HG02588 (cell line): ENCODE measurements at regions not wholly inside any gene's neighbourhood (a gene's known extent, or its start where the extent isn't known, plus 50 kb on each side); places are given as distances from the start of the nearest gene placed in this dataset.

ENCODE experiments used
- ATAC-seq: cut with Tn5 transposase; IDR thresholded peaks from one replicate; pipeline ENCODE4 v1.9.1; 2021; ENCODE audit warnings: mild to moderate bottlenecking, moderate library complexity; ENCODE audit not compliant: unreplicated experiment

GRCh38 chr21:27462726-27463125 is 495.8 kb upstream of the ADAMTS5 start:
- ATAC-seq, result no peak

DNA sequence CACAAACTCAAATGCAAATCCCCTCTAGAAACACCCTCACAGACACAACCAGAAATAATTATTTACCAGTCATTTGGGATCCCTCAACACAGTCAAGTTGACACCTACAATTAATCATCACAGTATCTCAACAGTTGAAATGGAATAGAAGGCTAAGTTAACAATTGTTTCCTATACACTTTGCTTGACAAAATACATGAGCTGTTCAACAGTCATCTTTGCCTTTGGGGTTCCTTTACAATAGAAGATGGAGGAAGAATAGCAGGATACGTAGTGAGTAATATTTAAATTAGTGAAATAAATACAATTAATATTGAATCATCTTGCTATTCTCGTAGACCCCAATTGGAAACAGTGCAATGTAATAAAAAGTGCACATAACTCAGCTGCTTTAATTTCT is 487.3 kb upstream of the ADAMTS5 start:
- ATAC-seq, result no peak

GRCh38 chr21:27451116-27451515 is 484.2 kb upstream of the ADAMTS5 start:
- ATAC-seq, result no peak

- ATAC-seq, result no peak
Measured at GRCh38 chr21:27450216-27450615, 483.3 kb upstream of the ADAMTS5 start.

- no peak for ATAC-seq
Measured at GRCh38 chr21:27448960-27449359, 482.1 kb upstream of the ADAMTS5 start.

- ATAC-seq, result no peak
Measured at GRCh38 chr21:27447843-27448242, 481.0 kb upstream of the ADAMTS5 start.

DNA sequence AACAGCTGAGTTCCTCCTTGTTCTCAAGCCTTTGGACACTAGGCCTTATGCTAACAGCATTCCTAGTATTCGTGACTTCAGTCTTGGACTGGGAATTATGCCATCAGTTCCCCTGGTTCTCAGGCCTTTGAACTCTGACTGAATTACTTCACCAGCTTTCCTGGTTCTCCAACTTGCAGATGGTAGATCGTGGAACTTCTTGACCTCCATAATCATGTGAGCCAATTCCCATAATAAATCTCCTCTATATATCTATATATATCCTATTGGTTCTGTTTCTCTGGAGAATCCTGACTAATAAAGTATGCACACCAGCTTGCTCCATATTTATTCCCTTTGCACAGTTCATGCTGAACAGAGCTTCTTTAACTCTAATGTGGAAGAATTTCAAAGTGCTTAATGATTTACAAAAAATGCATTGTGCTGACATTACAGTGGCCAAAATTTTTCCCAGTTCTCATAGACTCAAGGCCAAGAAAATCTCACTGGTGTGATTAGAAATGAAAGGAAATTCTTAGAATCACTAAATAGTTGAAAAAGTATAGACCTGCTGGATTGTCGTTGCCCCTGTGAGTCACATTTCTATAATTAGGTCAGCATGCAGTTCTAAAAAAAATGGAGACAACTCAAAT is 462.9 kb upstream of the ADAMTS5 start:
- no peak for ATAC-seq

DNA sequence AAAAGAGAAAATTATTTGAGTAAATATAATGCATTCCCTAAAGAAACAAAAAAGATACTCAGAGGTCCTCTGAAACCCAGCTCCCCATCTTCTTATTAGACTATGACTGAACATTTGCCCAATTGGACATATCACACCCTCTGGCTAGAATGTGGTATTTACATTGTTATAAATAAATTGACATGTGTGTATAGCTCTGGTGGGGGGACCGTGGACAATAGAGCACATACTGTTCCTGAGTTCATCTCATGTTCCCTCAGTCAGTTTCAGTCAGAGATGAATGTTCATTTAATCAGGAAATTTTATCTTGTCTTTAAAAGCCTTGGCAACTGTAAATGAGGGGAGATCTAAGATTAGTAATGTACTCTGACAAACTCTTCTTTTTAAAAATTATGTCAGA is 459.3 kb upstream of the ADAMTS5 start:
- ATAC-seq, result no peak

DNA sequence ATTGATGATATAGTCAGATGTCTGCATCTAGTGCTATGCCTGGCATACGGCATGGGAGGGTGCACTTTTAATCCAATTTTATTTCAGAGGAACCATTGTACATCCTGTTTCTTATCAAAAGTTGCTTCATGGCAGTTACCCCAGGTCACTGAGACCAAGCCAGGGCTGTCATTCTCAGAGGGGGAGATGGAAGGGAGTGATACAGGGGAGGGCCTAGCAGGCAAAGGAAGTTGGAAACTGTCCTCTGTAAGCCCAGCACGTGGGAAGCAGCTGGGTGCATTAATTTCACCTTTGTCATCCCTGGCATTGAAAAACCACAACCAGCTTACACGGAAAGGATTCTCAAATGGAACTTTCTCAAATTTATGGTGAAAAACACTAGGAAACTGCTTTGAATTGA is 458.7 kb upstream of the ADAMTS5 start:
- ATAC-seq, result no peak

GRCh38 chr21:27425172-27425571 is 458.3 kb upstream of the ADAMTS5 start:
- ATAC-seq, result no peak

DNA sequence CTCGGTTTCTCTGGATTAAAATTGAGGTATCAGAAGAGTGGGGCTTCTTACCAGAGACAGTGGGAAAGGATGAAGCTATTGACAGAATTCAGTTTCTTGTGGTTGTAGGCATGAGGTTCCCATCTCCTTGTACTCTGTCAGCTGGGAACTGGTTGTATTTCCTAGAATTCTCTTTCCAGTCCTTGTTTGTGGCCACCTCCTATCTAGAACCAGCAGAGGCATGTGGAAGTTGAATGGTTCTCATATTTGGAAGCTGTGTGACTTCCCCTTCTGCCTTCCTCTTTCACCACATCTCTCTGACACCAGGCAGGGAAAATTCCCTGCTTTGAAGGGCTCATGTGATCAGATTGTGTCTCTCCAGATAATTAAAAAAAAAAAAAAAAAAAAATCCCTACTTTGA is 457.7 kb upstream of the ADAMTS5 start:
- no peak for ATAC-seq

DNA sequence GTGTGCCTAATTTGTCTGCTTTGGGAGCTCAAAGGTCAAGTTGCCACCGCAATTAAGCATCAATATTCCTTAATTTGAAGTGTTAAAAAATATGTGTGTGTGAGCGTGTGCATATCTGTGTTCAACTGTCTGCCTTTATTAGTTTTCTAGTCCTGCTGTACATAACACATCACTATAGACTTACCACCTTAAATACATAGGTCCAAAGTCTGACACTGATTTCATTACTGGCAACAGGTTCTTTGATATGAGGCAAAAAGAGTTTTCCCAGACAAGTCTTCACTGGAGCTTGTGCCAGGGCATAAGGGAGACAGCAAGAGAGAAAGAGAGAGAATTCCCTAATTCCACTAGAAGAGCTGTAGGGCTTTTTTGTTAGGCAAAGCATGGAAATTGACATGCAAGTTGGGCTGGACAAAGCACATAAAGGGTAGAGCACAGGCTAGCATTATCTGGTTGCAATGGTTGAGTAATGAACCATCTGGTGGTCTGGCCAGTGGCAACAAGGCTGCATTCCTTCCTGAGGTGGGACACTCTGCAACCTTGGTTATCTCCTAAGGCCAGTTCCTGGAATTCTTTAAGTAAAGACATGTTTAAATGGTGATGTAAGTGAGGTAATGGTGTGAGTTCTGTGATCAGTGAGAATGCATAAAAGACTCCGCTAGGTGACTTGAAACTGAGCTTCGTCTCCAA is 457.2 kb upstream of the ADAMTS5 start:
- no peak for ATAC-seq

GRCh38 chr21:27423038-27423437 is 456.1 kb upstream of the ADAMTS5 start:
- ATAC-seq, result no peak

- ATAC-seq, result no peak
Measured at GRCh38 chr21:27422435-27422834, 455.5 kb upstream of the ADAMTS5 start.

DNA sequence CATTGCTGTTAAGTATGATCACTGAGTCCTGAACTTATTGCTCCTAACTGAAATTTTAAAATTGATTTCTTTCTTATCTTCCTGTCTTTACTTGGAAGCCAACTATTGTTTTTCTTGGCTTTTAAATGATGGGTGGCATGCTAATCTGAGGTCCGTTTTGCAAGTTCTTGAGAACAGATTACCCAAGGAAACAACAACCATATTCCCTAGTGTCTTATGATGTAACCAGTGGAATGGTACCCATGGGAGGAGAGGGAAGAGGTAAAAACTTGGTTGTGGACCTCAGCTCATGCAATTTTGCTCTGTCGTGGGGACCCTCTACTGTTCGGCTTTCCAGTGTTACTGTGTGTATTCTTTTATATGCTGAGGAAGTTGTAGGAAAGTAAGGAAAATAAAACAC is 454.8 kb upstream of the ADAMTS5 start:
- ATAC-seq, result no peak

DNA sequence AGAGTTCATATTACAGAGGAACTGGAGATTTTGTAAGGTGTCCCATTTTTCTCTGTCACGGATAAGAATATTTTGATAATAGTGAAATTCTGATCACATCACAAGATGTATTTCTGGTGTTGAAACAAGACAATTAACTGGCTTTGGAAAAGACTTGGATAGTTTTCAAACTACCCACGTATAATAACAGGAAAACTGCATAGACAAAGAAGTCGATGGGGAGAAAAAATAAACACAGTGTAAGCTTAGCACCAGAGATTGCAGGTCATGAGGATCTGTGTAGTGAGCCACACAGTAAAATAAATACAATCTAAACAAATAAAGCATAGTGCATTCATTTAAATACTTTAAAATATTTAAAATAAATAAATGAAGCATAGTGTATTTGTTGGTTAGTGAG is 452.3 kb upstream of the ADAMTS5 start:
- ATAC-seq, result no peak

DNA sequence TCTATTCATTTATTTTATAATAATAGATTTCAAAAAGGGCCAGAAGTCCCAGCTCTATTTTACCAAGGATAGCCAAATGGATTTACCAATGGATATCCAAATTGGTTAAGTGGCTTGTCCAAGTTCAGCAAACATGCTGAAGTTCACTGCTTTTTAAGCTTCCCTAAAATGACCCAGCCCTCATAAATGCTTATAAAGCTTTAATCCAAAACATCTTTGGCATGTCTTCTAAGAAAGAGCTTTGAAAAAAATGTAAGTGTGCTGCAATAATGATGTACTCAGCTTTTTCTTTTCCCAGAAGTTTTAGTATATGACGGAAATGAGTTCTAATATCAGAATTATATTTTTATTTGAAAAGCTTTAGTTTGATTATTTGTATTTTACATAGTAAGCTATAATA is 451.5 kb upstream of the ADAMTS5 start:
- no peak for ATAC-seq

DNA sequence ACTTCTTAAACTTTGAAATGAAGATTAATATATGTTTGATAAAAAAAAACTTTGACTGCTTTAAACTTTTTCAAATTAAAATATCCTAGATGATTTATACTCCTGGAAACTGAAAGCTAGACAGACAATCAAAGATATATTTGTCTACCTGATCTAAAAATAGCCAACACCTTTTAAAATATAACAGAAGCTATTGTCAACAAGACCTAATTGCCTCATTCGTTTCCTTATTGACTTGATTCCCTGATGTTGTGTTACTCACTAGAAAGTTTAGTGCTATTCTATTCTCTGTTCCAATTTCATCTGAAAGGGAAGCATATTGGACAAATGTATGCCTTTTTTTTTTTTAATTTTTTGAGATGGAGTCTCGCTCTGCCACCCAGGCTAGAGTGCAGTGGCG is 445.6 kb upstream of the ADAMTS5 start:
- ATAC-seq, result no peak

DNA sequence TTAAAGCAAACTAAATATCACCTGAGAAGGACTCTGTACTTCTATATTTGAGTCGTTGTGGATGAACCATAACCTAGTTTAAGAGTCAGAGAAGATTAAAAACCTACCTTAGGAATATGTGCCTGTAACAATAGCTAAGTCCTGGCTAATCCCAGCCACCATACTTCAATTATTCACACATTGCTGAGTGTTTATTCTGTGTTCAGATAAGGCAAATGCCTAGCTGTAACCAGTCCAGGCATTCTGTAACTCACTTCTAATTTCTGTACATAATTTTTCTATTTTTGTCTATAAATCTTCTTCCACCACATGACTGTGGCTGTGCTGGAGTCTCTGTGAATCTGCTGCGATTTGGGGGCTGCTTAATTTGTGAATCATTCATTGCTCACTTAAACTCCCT is 441.9 kb upstream of the ADAMTS5 start:
- no peak for ATAC-seq

DNA sequence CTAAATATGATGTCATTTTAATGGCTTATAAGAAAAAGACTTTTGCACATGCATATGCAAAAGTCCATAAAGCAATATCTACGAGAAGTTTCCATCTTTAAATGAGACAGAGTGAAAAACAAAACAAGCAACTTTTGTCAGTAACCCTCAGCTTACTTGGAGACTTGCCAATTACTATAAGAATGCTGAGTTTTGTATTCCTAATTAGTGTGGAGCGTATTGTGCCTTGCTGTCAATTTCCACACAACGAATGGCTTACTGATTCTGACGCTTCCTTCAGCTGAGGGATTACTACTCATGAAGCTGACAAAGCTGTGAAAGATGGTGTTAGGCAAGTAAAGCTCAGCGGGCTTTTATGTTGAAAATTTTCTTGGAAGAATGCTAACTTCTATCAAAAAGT is 440.4 kb upstream of the ADAMTS5 start:
- ATAC-seq, result no peak

GRCh38 chr21:27406300-27407009 is 439.6 kb upstream of the ADAMTS5 start:
- no peak for ATAC-seq

DNA sequence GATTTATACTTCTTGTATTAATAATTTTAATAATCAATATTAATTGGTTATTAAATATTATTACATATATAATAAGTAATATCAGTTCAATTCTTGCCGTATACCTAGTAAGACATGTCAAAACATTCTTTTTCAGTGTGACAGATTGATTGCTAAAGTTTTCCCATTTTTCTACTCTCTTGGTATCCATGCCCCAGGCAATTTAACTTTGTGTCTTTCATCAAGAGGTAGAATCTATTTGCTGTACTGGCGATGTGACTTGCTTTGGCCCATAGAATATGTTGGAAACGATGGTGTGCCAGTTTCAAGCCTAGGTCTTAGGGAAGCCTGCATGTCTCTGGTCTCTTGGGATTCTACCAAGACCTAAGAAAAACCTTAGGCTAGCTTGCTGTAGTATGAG is 436.1 kb upstream of the ADAMTS5 start:
- no peak for ATAC-seq
